Osteocyte (in vitro differentiated cells): ENCODE measurements at regions not wholly inside any gene's neighbourhood (a gene's known extent, or its start where the extent isn't known, plus 50 kb on each side); places are given as distances from the start of the nearest gene placed in this dataset.

Experiments
- DNase-seq: peaks from one replicate; pipeline ENCODE4 v3.0.0; 2021; ENCODE audit warnings: mixed read lengths; ENCODE audit not compliant: unreplicated experiment; ENCODE audit errors: extremely low spot score
- H3K27ac Mint-ChIP-seq: one replicate; pipeline ENCODE4 v1.8.0; 2021; ENCODE audit warnings: mild to moderate bottlenecking, mixed read lengths; ENCODE audit not compliant: unreplicated experiment
- H3K27me3 Mint-ChIP-seq: one replicate; pipeline ENCODE4 v1.8.0; 2021; ENCODE audit warnings: mixed read lengths; ENCODE audit not compliant: unreplicated experiment
- H3K36me3 Mint-ChIP-seq: one replicate; pipeline ENCODE4 v1.8.0; 2021; ENCODE audit warnings: mixed read lengths; ENCODE audit not compliant: unreplicated experiment
- H3K4me1 Mint-ChIP-seq: one replicate; pipeline ENCODE4 v1.8.0; 2021; ENCODE audit warnings: mixed read lengths; ENCODE audit not compliant: unreplicated experiment
- H3K4me3 Mint-ChIP-seq: one replicate; pipeline ENCODE4 v1.8.0; 2021; ENCODE audit warnings: mild to moderate bottlenecking, moderate library complexity, mixed read lengths; ENCODE audit not compliant: unreplicated experiment
- H3K9me3 Mint-ChIP-seq: one replicate; pipeline ENCODE4 v1.8.0; 2021; ENCODE audit warnings: mixed read lengths; ENCODE audit not compliant: unreplicated experiment
- TF ChIP-seq, protein P1 (sequence below): fragments of 200-600 bp; sonication (generic); IDR thresholded peaks from 2 replicates; pipeline ENCODE4 v1.5.0; 2021; ENCODE audit warnings: antibody characterized with exemption, mild to moderate bottlenecking, moderate library complexity

GRCh38 chr13:33472446-33472845 lies 186.9 kb upstream of the STARD13 start:
- Mint-ChIP-seq H3K27me3 (no peaks in the 10 kb centered on the region), H3K9me3 (peaks cover 6% of the 10 kb centered on the region), H3K36me3 (peaks cover 3% of the 10 kb centered on the region), H3K27ac (no peak overlapping the region), H3K4me1 (no peaks in the 10 kb centered on the region), H3K4me3 (no peak overlapping the region)
- DNase-seq = no peak
- TF ChIP-seq, protein P1, sequence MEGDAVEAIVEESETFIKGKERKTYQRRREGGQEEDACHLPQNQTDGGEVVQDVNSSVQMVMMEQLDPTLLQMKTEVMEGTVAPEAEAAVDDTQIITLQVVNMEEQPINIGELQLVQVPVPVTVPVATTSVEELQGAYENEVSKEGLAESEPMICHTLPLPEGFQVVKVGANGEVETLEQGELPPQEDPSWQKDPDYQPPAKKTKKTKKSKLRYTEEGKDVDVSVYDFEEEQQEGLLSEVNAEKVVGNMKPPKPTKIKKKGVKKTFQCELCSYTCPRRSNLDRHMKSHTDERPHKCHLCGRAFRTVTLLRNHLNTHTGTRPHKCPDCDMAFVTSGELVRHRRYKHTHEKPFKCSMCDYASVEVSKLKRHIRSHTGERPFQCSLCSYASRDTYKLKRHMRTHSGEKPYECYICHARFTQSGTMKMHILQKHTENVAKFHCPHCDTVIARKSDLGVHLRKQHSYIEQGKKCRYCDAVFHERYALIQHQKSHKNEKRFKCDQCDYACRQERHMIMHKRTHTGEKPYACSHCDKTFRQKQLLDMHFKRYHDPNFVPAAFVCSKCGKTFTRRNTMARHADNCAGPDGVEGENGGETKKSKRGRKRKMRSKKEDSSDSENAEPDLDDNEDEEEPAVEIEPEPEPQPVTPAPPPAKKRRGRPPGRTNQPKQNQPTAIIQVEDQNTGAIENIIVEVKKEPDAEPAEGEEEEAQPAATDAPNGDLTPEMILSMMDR = no peak

DNA sequence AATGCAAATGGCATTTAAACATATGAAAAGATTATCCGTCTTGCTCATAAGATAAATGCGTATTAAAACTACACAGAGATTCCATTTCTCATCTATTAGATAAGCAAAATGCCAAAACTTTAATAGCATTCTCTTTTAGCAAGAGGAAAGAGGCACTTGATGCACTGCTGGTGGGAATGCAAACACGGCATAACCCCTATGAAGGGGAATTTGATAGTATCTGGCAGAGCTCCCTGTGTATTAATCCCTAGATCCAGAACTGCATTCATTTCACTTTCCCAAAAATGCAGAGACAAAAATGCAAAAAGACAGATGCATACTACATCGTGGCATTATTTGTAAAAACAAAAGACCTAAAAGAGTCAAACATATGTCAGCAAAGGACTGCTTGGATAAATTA lies 193.6 kb upstream of the STARD13 start:
- Mint-ChIP-seq H3K4me3 (no peak overlapping the region), H3K9me3 (peaks cover 13% of the 10 kb centered on the region), H3K4me1 (peaks cover 14% of the 10 kb centered on the region), H3K36me3 (peaks cover 7% of the 10 kb centered on the region), H3K27ac (no peak overlapping the region), H3K27me3 (no peaks in the 10 kb centered on the region)
- TF ChIP-seq, protein P1 = no peak
- DNase-seq = no peak

DNA sequence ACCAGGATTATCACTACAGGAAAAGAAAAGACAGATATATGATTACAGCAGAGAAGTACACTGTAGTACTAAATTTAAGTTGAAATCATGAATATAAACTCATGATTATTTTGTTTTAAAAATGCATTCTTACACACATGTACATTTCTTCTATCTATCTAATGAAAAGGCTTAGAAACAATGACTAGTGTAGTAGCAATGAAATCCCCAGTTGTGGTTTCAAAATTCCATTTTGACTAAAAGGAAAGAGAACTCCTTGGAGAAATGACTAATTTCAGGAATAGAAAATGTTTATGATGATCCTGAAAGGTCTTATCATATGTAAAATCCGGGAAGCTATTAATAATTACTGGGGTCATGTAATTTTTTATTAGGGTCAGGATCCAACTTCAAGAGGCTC lies 195.0 kb upstream of the STARD13 start:
- no peak overlapping the region for H3K27ac Mint-ChIP-seq

DNA sequence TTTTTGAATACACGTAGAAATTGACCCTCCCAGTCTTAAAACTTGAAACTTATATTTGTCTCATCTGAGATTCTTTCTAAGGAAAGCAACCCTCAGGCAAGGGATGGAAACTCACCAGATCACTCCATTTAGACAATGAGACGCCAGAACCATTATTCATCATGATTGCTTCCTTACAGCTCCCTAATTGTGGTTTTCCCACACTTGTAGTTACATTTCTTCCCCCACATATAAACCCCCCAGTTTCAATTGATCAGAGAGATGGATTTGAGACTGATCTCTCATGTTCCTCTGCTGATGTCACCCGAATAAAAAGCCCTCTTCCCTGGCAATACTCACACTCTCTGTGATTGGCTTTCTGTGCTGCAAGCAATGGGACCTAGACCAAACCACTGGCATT lies 197.9 kb upstream of the STARD13 start:
- Mint-ChIP-seq H3K27me3 (no peaks in the 10 kb centered on the region), H3K9me3 (peaks cover 14% of the 10 kb centered on the region), H3K36me3 (no peaks in the 10 kb centered on the region), H3K27ac (peak overlapping the region; percentile 42), H3K4me3 (no peak overlapping the region), H3K4me1 (peaks cover 14% of the 10 kb centered on the region)
- TF ChIP-seq, protein P1 = no peak
- no peak for DNase-seq

More for the DNA sequence above, 195.0 kb upstream of the STARD13 start:
- no peak for DNase-seq
- TF ChIP-seq, protein P1 = no peak
- no peaks in the 10 kb centered on the region for H3K27me3 Mint-ChIP-seq
- peaks cover 18% of the 10 kb centered on the region for H3K9me3 Mint-ChIP-seq
- H3K4me3 Mint-ChIP-seq = no peak overlapping the region
- peaks cover 7% of the 10 kb centered on the region for H3K36me3 Mint-ChIP-seq
- peaks cover 14% of the 10 kb centered on the region for H3K4me1 Mint-ChIP-seq

DNA sequence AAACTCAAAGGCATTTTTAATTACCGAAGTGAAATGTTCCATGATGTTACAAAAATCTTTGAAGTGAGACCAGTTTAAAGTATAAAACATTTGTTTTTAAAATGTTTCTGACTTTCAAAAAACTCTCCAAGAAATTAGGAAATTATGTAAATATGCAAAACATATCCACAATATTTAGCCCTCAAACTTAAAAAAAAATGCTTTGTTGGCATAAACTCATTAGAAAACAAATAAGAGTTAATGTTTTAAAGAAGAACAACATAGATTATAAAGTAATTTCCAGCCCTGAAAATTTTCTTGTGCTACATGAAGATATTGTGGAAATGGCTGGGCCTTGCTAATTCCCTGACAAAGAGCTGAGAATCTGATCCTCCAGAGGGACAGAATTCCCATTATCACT lies 199.7 kb upstream of the STARD13 start:
- no peak for DNase-seq
- Mint-ChIP-seq H3K4me3 (no peak overlapping the region), H3K9me3 (peaks cover 9% of the 10 kb centered on the region), H3K27me3 (no peaks in the 10 kb centered on the region), H3K4me1 (peaks cover 12% of the 10 kb centered on the region), H3K36me3 (no peaks in the 10 kb centered on the region), H3K27ac (no peak overlapping the region)
- TF ChIP-seq, protein P1 = no peak
